GM10248 (cell line): ENCODE measurements at regions not wholly inside any gene's neighbourhood (a gene's known extent, or its start where the extent isn't known, plus 50 kb on each side); places are given as distances from the start of the nearest gene placed in this dataset.

ENCODE experiments used
- CTCF ChIA-PET: fragments of 300-600 bp; sonication (Branson Sonifier 250); formaldehyde crosslinking; extraction: SDS; loops from one replicate; lab custom pipeline; 2021; ENCODE audit warnings: antibody characterized with exemption; lab: Yijun Ruan, JAX
- POLR2A ChIA-PET: fragments of 350-650 bp; sonication (Branson Sonifier 250); formaldehyde crosslinking; extraction: SDS; loops from one replicate; lab custom pipeline; 2020; ENCODE audit warnings: antibody characterized with exemption; lab: Yijun Ruan, JAX
- DNase-seq: peaks from one replicate; pipeline ENCODE4 v3.0.0; 2012; ENCODE audit errors: extremely low spot score
- TF ChIP-seq, protein P1 (sequence below): IDR thresholded peaks from 2 replicates; pipeline ENCODE4 v1.5.1; 2012; ENCODE audit warnings: mild to moderate bottlenecking, low read depth; ENCODE audit errors: extremely low read depth, missing control alignments, control extremely low read depth

- TF ChIP-seq, protein P1, sequence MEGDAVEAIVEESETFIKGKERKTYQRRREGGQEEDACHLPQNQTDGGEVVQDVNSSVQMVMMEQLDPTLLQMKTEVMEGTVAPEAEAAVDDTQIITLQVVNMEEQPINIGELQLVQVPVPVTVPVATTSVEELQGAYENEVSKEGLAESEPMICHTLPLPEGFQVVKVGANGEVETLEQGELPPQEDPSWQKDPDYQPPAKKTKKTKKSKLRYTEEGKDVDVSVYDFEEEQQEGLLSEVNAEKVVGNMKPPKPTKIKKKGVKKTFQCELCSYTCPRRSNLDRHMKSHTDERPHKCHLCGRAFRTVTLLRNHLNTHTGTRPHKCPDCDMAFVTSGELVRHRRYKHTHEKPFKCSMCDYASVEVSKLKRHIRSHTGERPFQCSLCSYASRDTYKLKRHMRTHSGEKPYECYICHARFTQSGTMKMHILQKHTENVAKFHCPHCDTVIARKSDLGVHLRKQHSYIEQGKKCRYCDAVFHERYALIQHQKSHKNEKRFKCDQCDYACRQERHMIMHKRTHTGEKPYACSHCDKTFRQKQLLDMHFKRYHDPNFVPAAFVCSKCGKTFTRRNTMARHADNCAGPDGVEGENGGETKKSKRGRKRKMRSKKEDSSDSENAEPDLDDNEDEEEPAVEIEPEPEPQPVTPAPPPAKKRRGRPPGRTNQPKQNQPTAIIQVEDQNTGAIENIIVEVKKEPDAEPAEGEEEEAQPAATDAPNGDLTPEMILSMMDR: no peak
- ChIA-PET POLR2A (no interaction called here), CTCF (interaction anchor here (0.9 to 1.4 kb wide), 2 partner anchors 8 to 19 kb away, joined by 3 read pairs; no protein-coding TSS in a partner anchor)
- no peak for DNase-seq
Measured at GRCh38 chr6:105779110-105779509, 307.0 kb upstream of the PRDM1 start.

DNA sequence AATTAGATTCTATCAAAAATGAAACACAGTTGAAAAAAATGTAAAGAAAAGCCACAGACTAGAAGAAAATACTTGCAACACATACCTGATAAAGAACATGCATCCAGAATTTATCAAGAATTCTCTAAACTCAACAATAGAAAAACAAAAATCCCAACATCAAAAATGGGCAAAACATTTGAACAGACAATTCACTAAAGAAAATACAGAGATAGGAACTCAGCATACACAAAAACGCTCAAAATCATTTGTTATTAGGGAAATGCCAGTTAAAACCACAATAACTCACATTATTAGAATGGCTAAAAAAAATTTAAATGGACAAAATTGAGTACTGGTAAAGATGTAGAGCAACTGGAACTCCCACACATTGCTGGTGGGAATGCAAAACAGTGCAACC is 311.0 kb upstream of the PRDM1 start:
- CTCF ChIA-PET: interaction anchor here (0.8 to 1.5 kb wide), 3 partner anchors 9 to 22 kb away, joined by 3 to 4 read pairs (median 3); no protein-coding TSS in a partner anchor

DNA sequence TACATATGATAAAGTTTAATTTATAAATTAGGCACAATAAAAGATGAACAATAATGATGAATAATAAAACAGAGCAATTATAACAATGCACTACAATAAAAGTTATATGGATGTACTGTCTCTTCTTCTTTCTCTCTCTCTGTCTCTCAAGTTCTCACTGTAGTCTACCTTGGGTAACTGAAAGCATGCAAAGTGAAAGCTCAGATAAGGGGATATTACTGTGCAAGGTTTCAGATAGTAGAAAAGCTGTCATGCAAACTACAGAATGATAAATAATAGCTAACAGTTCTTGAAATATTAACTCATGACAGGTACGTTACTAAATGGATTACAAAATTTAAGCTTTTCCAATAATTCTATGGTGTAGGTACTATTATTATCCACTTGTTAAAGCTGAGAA is 311.9 kb upstream of the PRDM1 start:
- CTCF ChIA-PET: interaction anchor here (1.2 to 1.5 kb wide), 3 partner anchors 9 to 23 kb away, joined by 3 to 4 read pairs (median 3); no protein-coding TSS in a partner anchor
- no peak for DNase-seq
- POLR2A ChIA-PET: no interaction called here

More for the DNA sequence above, 311.0 kb upstream of the PRDM1 start:
- POLR2A ChIA-PET: no interaction called here
- TF ChIP-seq, protein P1: no peak
- DNase-seq: no peak

GRCh38 chr6:105771313-105771970 is 314.7 kb upstream of the PRDM1 start:
- TF ChIP-seq, protein P1: no peak
- CTCF ChIA-PET: interaction anchor here (0.9 to 1.1 kb wide), 3 partner anchors 8 to 99 kb away, joined by 3 read pairs; no protein-coding TSS in a partner anchor
- no peak for DNase-seq
- POLR2A ChIA-PET: no interaction called here

More for the DNA sequence above, 311.9 kb upstream of the PRDM1 start:
- TF ChIP-seq, protein P1: no peak

GRCh38 chr6:105769987-105770386 is 316.1 kb upstream of the PRDM1 start:
- CTCF ChIA-PET: no interaction called here
- no peak for DNase-seq
- TF ChIP-seq, protein P1: no peak
- POLR2A ChIA-PET: no interaction called here

- POLR2A ChIA-PET: no interaction called here
- no peak for DNase-seq
- TF ChIP-seq, protein P1: no peak
- CTCF ChIA-PET: no interaction called here
Measured at GRCh38 chr6:105769197-105769596, 316.9 kb upstream of the PRDM1 start.
